HAP-1 (cell line): ENCODE measurements at regions not wholly inside any gene's neighbourhood (a gene's known extent, or its start where the extent isn't known, plus 50 kb on each side); places are given as distances from the start of the nearest gene placed in this dataset.

ENCODE experiments used
- DNase-seq, 2 experiments: peaks; one replicate each; pipeline ENCODE4 v3.0.0-alpha.2; 2016 to 2020; ENCODE audit warnings: low spot score in 2 of 2
- H3K27me3 ChIP-seq: fragments of 250-450 bp; sonication (Bioruptor Pico); 2 replicates; pipeline ENCODE4 v1.5.1; 2020; ENCODE audit warnings: low read depth, mild to moderate bottlenecking, moderate library complexity
- H3K36me3 ChIP-seq: fragments of 250-450 bp; sonication (Bioruptor Pico); replicated peaks from 2 replicates; pipeline ENCODE4 v1.5.1; 2020; ENCODE audit warnings: mild to moderate bottlenecking
- H3K4me1 ChIP-seq: fragments of 250-450 bp; sonication (Bioruptor Pico); 2 replicates; pipeline ENCODE4 v1.5.1; 2020; ENCODE audit warnings: mild to moderate bottlenecking
- H3K4me3 ChIP-seq: fragments of 250-450 bp; sonication (Bioruptor Pico); 2 replicates; pipeline ENCODE4 v1.5.1; 2020; ENCODE audit warnings: mild to moderate bottlenecking, moderate library complexity
- H3K9me3 ChIP-seq: fragments of 250-450 bp; sonication (Bioruptor Pico); 2 replicates; pipeline ENCODE4 v1.5.1; 2020; ENCODE audit warnings: mild to moderate bottlenecking, moderate library complexity
- in situ Hi-C: fragments of 300-500 bp; cut with MboI; formaldehyde crosslinking; loops from 3 replicates; pipeline ENCODE4 v1.14.3; 2020; ENCODE audit warnings: low sequenced_read_pairs, inconsistent platforms, mixed read lengths

- H3K4me1 ChIP-seq, result no peaks in the 10 kb centered on the region
- H3K36me3 ChIP-seq, result no peaks in the 10 kb centered on the region
- H3K27me3 ChIP-seq, result no peaks in the 10 kb centered on the region
- H3K9me3 ChIP-seq, result no peaks in the 10 kb centered on the region
- no peak for DNase-seq
- no peak overlapping the region for H3K4me3 ChIP-seq
- in situ Hi-C loops, result no loop called here
Measured at GRCh38 chrX:39948582-39948981, 149.2 kb downstream of the BCOR start.

- H3K4me1 ChIP-seq, result no peaks in the 10 kb centered on the region
- H3K9me3 ChIP-seq, result no peaks in the 10 kb centered on the region
- no peak overlapping the region for H3K4me3 ChIP-seq
- no peak for DNase-seq
- H3K36me3 ChIP-seq, result no peaks in the 10 kb centered on the region
- no peaks in the 10 kb centered on the region for H3K27me3 ChIP-seq
- in situ Hi-C loops, result no loop called here
Measured at GRCh38 chrX:39950018-39950688, 147.6 kb downstream of the BCOR start.

- H3K36me3 ChIP-seq, result no peaks in the 10 kb centered on the region
- no peaks in the 10 kb centered on the region for H3K9me3 ChIP-seq
- DNase-seq, result no peak
- no peaks in the 10 kb centered on the region for H3K4me1 ChIP-seq
- no peak overlapping the region for H3K4me3 ChIP-seq
- in situ Hi-C loops, result no loop called here
- no peaks in the 10 kb centered on the region for H3K27me3 ChIP-seq
Measured at GRCh38 chrX:39952989-39953388, 144.8 kb downstream of the BCOR start.

- Histone ChIP-seq H3K4me3 (no peak overlapping the region), H3K27me3 (no peaks in the 10 kb centered on the region), H3K9me3 (no peaks in the 10 kb centered on the region), H3K36me3 (no peaks in the 10 kb centered on the region), H3K4me1 (no peaks in the 10 kb centered on the region)
- DNase-seq, result no peak
- in situ Hi-C loops, result no loop called here
Measured at GRCh38 chrX:39953879-39954278, 143.9 kb downstream of the BCOR start.

- no peak overlapping the region for H3K4me3 ChIP-seq
- H3K36me3 ChIP-seq, result no peaks in the 10 kb centered on the region
- no peaks in the 10 kb centered on the region for H3K9me3 ChIP-seq
- no peak for DNase-seq
- no peaks in the 10 kb centered on the region for H3K4me1 ChIP-seq
- no peaks in the 10 kb centered on the region for H3K27me3 ChIP-seq
- in situ Hi-C loops, result no loop called here
Measured at GRCh38 chrX:39954851-39955250, 142.9 kb downstream of the BCOR start.

- DNase-seq, result no peak
- Histone ChIP-seq H3K27me3 (no peaks in the 10 kb centered on the region), H3K36me3 (no peaks in the 10 kb centered on the region), H3K4me3 (no peak overlapping the region), H3K4me1 (no peaks in the 10 kb centered on the region), H3K9me3 (no peaks in the 10 kb centered on the region)
- in situ Hi-C loops, result no loop called here
Measured at GRCh38 chrX:39955625-39956024, 142.1 kb downstream of the BCOR start.

- Histone ChIP-seq H3K27me3 (no peaks in the 10 kb centered on the region), H3K4me1 (no peaks in the 10 kb centered on the region), H3K4me3 (no peak overlapping the region), H3K36me3 (no peaks in the 10 kb centered on the region), H3K9me3 (no peaks in the 10 kb centered on the region)
- no peak for DNase-seq
- in situ Hi-C loops, result no loop called here
Measured at GRCh38 chrX:39956803-39957394, 140.9 kb downstream of the BCOR start.

GRCh38 chrX:39957816-39958566 is 139.8 kb downstream of the BCOR start:
- in situ Hi-C loops, result no loop called here
- no peaks in the 10 kb centered on the region for H3K4me1 ChIP-seq

GRCh38 chrX:39958850-39959249 is 138.9 kb downstream of the BCOR start:
- H3K36me3 ChIP-seq, result no peaks in the 10 kb centered on the region
- no peaks in the 10 kb centered on the region for H3K9me3 ChIP-seq
- no peaks in the 10 kb centered on the region for H3K27me3 ChIP-seq
- H3K4me1 ChIP-seq, result no peaks in the 10 kb centered on the region
- in situ Hi-C loops, result no loop called here
- H3K4me3 ChIP-seq, result no peak overlapping the region
- no peak for DNase-seq

More at GRCh38 chrX:39957816-39958566, 139.8 kb downstream of the BCOR start:
- no peaks in the 10 kb centered on the region for H3K27me3 ChIP-seq
- no peaks in the 10 kb centered on the region for H3K36me3 ChIP-seq
- no peak for DNase-seq
- H3K4me3 ChIP-seq, result no peak overlapping the region
- no peaks in the 10 kb centered on the region for H3K9me3 ChIP-seq

GRCh38 chrX:39960219-39960618 is 137.5 kb downstream of the BCOR start:
- in situ Hi-C loops, result no loop called here
- H3K4me3 ChIP-seq, result no peak overlapping the region
- no peak for DNase-seq
- H3K27me3 ChIP-seq, result no peaks in the 10 kb centered on the region
- H3K4me1 ChIP-seq, result no peaks in the 10 kb centered on the region
- no peaks in the 10 kb centered on the region for H3K9me3 ChIP-seq
- H3K36me3 ChIP-seq, result no peaks in the 10 kb centered on the region

GRCh38 chrX:39961441-39961840 is 136.3 kb downstream of the BCOR start:
- H3K4me3 ChIP-seq, result no peak overlapping the region
- in situ Hi-C loops, result no loop called here
- DNase-seq, result no peak
- no peaks in the 10 kb centered on the region; the same call in 1 of the 2 replicates for H3K9me3 ChIP-seq
- H3K27me3 ChIP-seq, result no peaks in the 10 kb centered on the region
- no peaks in the 10 kb centered on the region for H3K4me1 ChIP-seq
- no peaks in the 10 kb centered on the region for H3K36me3 ChIP-seq

GRCh38 chrX:39965051-39965573 is 132.6 kb downstream of the BCOR start:
- no peaks in the 10 kb centered on the region for H3K36me3 ChIP-seq
- no peak overlapping the region for H3K4me3 ChIP-seq
- in situ Hi-C loops, result no loop called here
- no peaks in the 10 kb centered on the region; the same call in 1 of the 2 replicates for H3K9me3 ChIP-seq
- no peaks in the 10 kb centered on the region for H3K27me3 ChIP-seq
- peaks cover 10% of the 10 kb centered on the region for H3K4me1 ChIP-seq
- DNase-seq, result no peak

- no peak overlapping the region for H3K4me3 ChIP-seq
- H3K27me3 ChIP-seq, result no peaks in the 10 kb centered on the region
- no peak for DNase-seq
- no peaks in the 10 kb centered on the region; the same call in 1 of the 2 replicates for H3K9me3 ChIP-seq
- H3K36me3 ChIP-seq, result no peaks in the 10 kb centered on the region
- in situ Hi-C loops, result no loop called here
- peaks cover 10% of the 10 kb centered on the region for H3K4me1 ChIP-seq
Measured at GRCh38 chrX:39966176-39966575, 131.6 kb downstream of the BCOR start.

- DNase-seq, result no peak
- H3K36me3 ChIP-seq, result no peaks in the 10 kb centered on the region
- peaks cover 3% of the 10 kb centered on the region; the same call in 1 of the 2 replicates for H3K9me3 ChIP-seq
- in situ Hi-C loops, result no loop called here
- H3K4me3 ChIP-seq, result no peak overlapping the region
- H3K4me1 ChIP-seq, result peaks cover 10% of the 10 kb centered on the region
- H3K27me3 ChIP-seq, result no peaks in the 10 kb centered on the region
Measured at GRCh38 chrX:39967348-39967747, 130.4 kb downstream of the BCOR start.
